A549 (cell line): ENCODE measurements at regions not wholly inside any gene's neighbourhood (a gene's known extent, or its start where the extent isn't known, plus 50 kb on each side); places are given as distances from the start of the nearest gene placed in this dataset.

Experiments
- ATAC-seq, 2 experiments: fragments of 200-7000 bp in 1 of 2; fragments of >200 bp in 1 of 2; cut with Nextera tagmentation in 1 of 2; cut with Tn5 transposase in 1 of 2; 3 replicates each; pipeline versions ENCODE4 v1.8.0 to v1.9.1; 2018 to 2020; ENCODE audit warnings: mild to moderate bottlenecking in 1 of 2, moderate library complexity in 1 of 2
- CTCF ChIA-PET: fragments of 300-600 bp; sonication (Branson Sonifier 250); formaldehyde crosslinking; extraction: SDS; loops from one replicate; lab custom pipeline; 2021; ENCODE audit warnings: antibody characterized with exemption, inconsistent platforms; lab: Yijun Ruan, JAX
- POLR2A ChIA-PET: fragments of 350-600 bp; formaldehyde crosslinking; extraction: SDS; loops from one replicate; lab custom pipeline; 2021; ENCODE audit warnings: antibody characterized with exemption, inconsistent platforms; lab: Yijun Ruan, JAX
- DNase-seq, 2 experiments: peaks; one replicate each; pipeline versions ENCODE4 v3.0.0 to v3.0.0-alpha.2; 2011 to 2016; ENCODE audit warnings: low read depth in 1 of 2, low spot score in 1 of 2
- FAIRE-seq: peaks from 2 replicates; lab custom pipeline; 2011; peaks lifted over from hg19 to GRCh38; lab: Jason Lieb, UNC
- H3K27ac ChIP-seq, 2 experiments: fragments of >200 bp; sonication (Bioruptor Twin); formaldehyde crosslinking; 3 replicates each; pipeline ENCODE4 v1.5.1; 2016 to 2017
- H3K4me1 ChIP-seq: fragments of >200 bp; sonication (Bioruptor Twin); formaldehyde crosslinking; 3 replicates; pipeline ENCODE4 v1.6.1; 2016
- H3K4me2 ChIP-seq: fragments of >200 bp; sonication (Bioruptor Twin); formaldehyde crosslinking; 3 replicates; pipeline ENCODE4 v1.6.1; 2016
- H3K4me3 ChIP-seq: fragments of >200 bp; sonication (Bioruptor Twin); formaldehyde crosslinking; 3 replicates; pipeline ENCODE4 v1.5.1; 2016
- H3K9me3 ChIP-seq: fragments of >200 bp; sonication (Bioruptor Twin); formaldehyde crosslinking; 3 replicates; pipeline ENCODE4 v1.6.1; 2016
- ATOH8 ChIP-seq: fragments of 250-450 bp; sonication (Bioruptor Pico); IDR thresholded peaks from 2 replicates; pipeline ENCODE4 v1.5.0; 2020; ENCODE audit warnings: low read depth, mild to moderate bottlenecking, moderate library complexity
- CBX2 ChIP-seq: fragments of 200-600 bp; sonication (generic); IDR thresholded peaks from 2 replicates; pipeline ENCODE4 v1.6.1; 2016; ENCODE audit warnings: low read depth, mild to moderate bottlenecking, borderline replicate concordance
- CBX8 ChIP-seq: fragments of 200-600 bp; sonication (generic); IDR thresholded peaks from 2 replicates; pipeline ENCODE4 v1.6.1; 2016
- EHF ChIP-seq: fragments of 250-450 bp; sonication (Bioruptor Pico); IDR thresholded peaks from 2 replicates; pipeline ENCODE4 v1.5.0; 2020; ENCODE audit warnings: mild to moderate bottlenecking
- EHMT2 ChIP-seq: fragments of 200-600 bp; sonication (generic); IDR thresholded peaks from 2 replicates; pipeline ENCODE4 v1.6.1; 2016; ENCODE audit warnings: antibody characterized with exemption, low read depth, mild to moderate bottlenecking, moderate library complexity
- ESRRA ChIP-seq: fragments of 150-350 bp; IDR thresholded peaks from 2 replicates; pipeline ENCODE4 v1.6.1; 2014; ENCODE audit warnings: mild to moderate bottlenecking, low read length, borderline replicate concordance
- MAZ ChIP-seq: fragments of 150-350 bp; IDR thresholded peaks from 2 replicates; pipeline ENCODE4 v1.6.1; 2014; ENCODE audit warnings: antibody characterized with exemption, low read depth, low read length, borderline replicate concordance
- NPAS2 ChIP-seq: fragments of 250-450 bp; sonication (Bioruptor Pico); IDR thresholded peaks from 2 replicates; pipeline ENCODE4 v1.8.0; 2022; ENCODE audit warnings: mild to moderate bottlenecking, moderate library complexity, borderline replicate concordance
- PHF8 ChIP-seq: fragments of 200-600 bp; sonication (generic); IDR thresholded peaks from 2 replicates; pipeline ENCODE4 v1.6.1; 2016; ENCODE audit warnings: low read depth, mild to moderate bottlenecking, antibody characterized with exemption, moderate library complexity, borderline replicate concordance
- POLR2AphosphoS2 ChIP-seq: conservative IDR thresholded peaks from 2 replicates; pipeline ENCODE4 v1.6.1; 2012; ENCODE audit warnings: low read length, improper control_type of control experiment, inconsistent platforms
- RAD21 ChIP-seq, 2 experiments: fragments of >200 bp in 1 of 2; sonication (Bioruptor Twin) in 1 of 2; formaldehyde crosslinking in 1 of 2; IDR thresholded peaks in 1 of 2; conservative IDR thresholded peaks in 1 of 2; 2 replicates in 1 of 2; 3 replicates in 1 of 2; pipeline ENCODE4 v1.6.1; 2012 to 2018; ENCODE audit warnings: inconsistent platforms in 1 of 2
- RARB ChIP-seq: fragments of 250-450 bp; sonication (Bioruptor Pico); IDR thresholded peaks from 2 replicates; pipeline ENCODE4 v1.8.0; 2021; ENCODE audit warnings: mild to moderate bottlenecking, moderate library complexity
- RCOR1 ChIP-seq: fragments of 150-350 bp; IDR thresholded peaks from 2 replicates; pipeline ENCODE4 v1.6.1; 2014; ENCODE audit warnings: antibody characterized with exemption, low read length, low read depth
- RNF2 ChIP-seq: fragments of 200-600 bp; sonication (generic); IDR thresholded peaks from 2 replicates; pipeline ENCODE4 v1.6.1; 2016; ENCODE audit warnings: low read depth, mild to moderate bottlenecking, antibody characterized with exemption, moderate library complexity, borderline replicate concordance
- SMC3 ChIP-seq: fragments of >200 bp; sonication (Bioruptor Twin); formaldehyde crosslinking; IDR thresholded peaks from 3 replicates; pipeline ENCODE4 v1.6.1; 2018; ENCODE audit warnings: inconsistent platforms
- TP53 ChIP-seq: fragments of 250-450 bp; sonication (Bioruptor Pico); IDR thresholded peaks from 2 replicates; pipeline ENCODE4 v1.5.0; 2021; ENCODE audit warnings: mild to moderate bottlenecking, moderate library complexity
- ZFP36 ChIP-seq: fragments of 450-650 bp; IDR thresholded peaks from 2 replicates; pipeline ENCODE4 v1.6.1; 2014; ENCODE audit warnings: borderline replicate concordance; ENCODE audit not compliant: partially characterized antibody
- ZNF302 ChIP-seq: fragments of 250-450 bp; sonication (Bioruptor Pico); IDR thresholded peaks from 2 replicates; pipeline ENCODE4 v1.9.0; 2021; ENCODE audit warnings: inconsistent platforms, mild to moderate bottlenecking, moderate library complexity
- WGBS: methylation state at CpG from one replicate; pipeline ENCODE4 v1.1.6; 2017; ENCODE audit errors: missing lambda C conversion rate; 5-methylcytosine and 5-hydroxymethylcytosine counted together
- TF ChIP-seq, protein P1 (sequence below): fragments of 200-600 bp; sonication (generic); IDR thresholded peaks from 2 replicates; pipeline ENCODE4 v1.6.1; 2016; ENCODE audit warnings: antibody characterized with exemption, mild to moderate bottlenecking, moderate library complexity
- TF ChIP-seq, protein P2 (sequence below): fragments of >200 bp; sonication (Bioruptor Twin); formaldehyde crosslinking; IDR thresholded peaks from 3 replicates; pipeline ENCODE4 v1.5.1; 2016

DNA sequence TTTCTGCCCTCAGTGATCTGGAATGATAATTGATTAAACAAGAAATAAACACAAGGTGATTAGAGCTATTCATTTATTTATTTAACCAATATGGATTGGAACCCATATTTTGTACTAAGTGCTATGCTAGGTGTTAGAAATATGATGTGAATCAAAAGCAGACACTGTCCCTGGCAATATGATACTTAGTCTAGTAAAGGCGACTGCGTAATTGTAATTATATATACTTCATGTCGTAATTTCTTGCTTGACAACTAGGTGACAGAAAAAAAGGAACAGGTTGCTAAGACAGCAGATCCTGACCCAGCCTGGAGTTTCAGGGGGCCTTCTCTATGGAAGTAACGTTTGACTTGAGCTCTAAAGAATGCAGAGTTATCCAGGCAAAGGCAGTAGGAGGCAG lies 236.5 kb upstream of the F9 start (continued):
- TF ChIP-seq, protein P1, sequence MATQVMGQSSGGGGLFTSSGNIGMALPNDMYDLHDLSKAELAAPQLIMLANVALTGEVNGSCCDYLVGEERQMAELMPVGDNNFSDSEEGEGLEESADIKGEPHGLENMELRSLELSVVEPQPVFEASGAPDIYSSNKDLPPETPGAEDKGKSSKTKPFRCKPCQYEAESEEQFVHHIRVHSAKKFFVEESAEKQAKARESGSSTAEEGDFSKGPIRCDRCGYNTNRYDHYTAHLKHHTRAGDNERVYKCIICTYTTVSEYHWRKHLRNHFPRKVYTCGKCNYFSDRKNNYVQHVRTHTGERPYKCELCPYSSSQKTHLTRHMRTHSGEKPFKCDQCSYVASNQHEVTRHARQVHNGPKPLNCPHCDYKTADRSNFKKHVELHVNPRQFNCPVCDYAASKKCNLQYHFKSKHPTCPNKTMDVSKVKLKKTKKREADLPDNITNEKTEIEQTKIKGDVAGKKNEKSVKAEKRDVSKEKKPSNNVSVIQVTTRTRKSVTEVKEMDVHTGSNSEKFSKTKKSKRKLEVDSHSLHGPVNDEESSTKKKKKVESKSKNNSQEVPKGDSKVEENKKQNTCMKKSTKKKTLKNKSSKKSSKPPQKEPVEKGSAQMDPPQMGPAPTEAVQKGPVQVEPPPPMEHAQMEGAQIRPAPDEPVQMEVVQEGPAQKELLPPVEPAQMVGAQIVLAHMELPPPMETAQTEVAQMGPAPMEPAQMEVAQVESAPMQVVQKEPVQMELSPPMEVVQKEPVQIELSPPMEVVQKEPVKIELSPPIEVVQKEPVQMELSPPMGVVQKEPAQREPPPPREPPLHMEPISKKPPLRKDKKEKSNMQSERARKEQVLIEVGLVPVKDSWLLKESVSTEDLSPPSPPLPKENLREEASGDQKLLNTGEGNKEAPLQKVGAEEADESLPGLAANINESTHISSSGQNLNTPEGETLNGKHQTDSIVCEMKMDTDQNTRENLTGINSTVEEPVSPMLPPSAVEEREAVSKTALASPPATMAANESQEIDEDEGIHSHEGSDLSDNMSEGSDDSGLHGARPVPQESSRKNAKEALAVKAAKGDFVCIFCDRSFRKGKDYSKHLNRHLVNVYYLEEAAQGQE = no peak

- POLR2A ChIA-PET = no interaction called here
- no peaks in the 10 kb centered on the region for H3K9me3 ChIP-seq
- WGBS = 0% methylated on average over 1 of the region's 1 CpG
- DNase-seq (no peak), FAIRE-seq (no peak), ATAC-seq (no peak)
- no peak overlapping the region for H3K4me2 ChIP-seq
- no peak overlapping the region for H3K27ac ChIP-seq
- TF ChIP-seq SMC3 (no peak), EHMT2 (no peak), ZNF302 (CRISPR knock-in tag) (no peak), RNF2 (no peak), PHF8 (no peak), EHF (CRISPR knock-in tag) (no peak), MAZ (no peak), ZFP36 (no peak), RCOR1 (no peak), CBX8 (no peak), POLR2AphosphoS2 (no peak), RARB (no peak), NPAS2 (no peak), RAD21 (conservative IDR thresholded peaks at IDR 0.05 in 1 of 2, IDR thresholded peaks at IDR 0.05 in 1 of 2) (no peak), TP53 (CRISPR knock-in tag) (no peak), CBX2 (no peak), ATOH8 (no peak), ESRRA (no peak)
- TF ChIP-seq, protein P2, sequence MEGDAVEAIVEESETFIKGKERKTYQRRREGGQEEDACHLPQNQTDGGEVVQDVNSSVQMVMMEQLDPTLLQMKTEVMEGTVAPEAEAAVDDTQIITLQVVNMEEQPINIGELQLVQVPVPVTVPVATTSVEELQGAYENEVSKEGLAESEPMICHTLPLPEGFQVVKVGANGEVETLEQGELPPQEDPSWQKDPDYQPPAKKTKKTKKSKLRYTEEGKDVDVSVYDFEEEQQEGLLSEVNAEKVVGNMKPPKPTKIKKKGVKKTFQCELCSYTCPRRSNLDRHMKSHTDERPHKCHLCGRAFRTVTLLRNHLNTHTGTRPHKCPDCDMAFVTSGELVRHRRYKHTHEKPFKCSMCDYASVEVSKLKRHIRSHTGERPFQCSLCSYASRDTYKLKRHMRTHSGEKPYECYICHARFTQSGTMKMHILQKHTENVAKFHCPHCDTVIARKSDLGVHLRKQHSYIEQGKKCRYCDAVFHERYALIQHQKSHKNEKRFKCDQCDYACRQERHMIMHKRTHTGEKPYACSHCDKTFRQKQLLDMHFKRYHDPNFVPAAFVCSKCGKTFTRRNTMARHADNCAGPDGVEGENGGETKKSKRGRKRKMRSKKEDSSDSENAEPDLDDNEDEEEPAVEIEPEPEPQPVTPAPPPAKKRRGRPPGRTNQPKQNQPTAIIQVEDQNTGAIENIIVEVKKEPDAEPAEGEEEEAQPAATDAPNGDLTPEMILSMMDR = no peak
- no peaks in the 10 kb centered on the region for H3K4me1 ChIP-seq
- no peak overlapping the region for H3K4me3 ChIP-seq
- CTCF ChIA-PET = no interaction called here
Observed at GRCh38 chrX:139290310-139290709, 240.2 kb upstream of the F9 start.
